ENCODE measurements at regions not wholly inside any gene's neighbourhood (a gene's known extent, or its start where the extent isn't known, plus 50 kb on each side); places are given as distances from the start of the nearest gene placed in this dataset.

- TF ChIP-seq, protein P1, sequence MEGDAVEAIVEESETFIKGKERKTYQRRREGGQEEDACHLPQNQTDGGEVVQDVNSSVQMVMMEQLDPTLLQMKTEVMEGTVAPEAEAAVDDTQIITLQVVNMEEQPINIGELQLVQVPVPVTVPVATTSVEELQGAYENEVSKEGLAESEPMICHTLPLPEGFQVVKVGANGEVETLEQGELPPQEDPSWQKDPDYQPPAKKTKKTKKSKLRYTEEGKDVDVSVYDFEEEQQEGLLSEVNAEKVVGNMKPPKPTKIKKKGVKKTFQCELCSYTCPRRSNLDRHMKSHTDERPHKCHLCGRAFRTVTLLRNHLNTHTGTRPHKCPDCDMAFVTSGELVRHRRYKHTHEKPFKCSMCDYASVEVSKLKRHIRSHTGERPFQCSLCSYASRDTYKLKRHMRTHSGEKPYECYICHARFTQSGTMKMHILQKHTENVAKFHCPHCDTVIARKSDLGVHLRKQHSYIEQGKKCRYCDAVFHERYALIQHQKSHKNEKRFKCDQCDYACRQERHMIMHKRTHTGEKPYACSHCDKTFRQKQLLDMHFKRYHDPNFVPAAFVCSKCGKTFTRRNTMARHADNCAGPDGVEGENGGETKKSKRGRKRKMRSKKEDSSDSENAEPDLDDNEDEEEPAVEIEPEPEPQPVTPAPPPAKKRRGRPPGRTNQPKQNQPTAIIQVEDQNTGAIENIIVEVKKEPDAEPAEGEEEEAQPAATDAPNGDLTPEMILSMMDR (IDR thresholded peaks at IDR 0.05; ENCODE audit: low read depth, low read length, poor library complexity, severe bottlenecking) = no peak
- TF ChIP-seq EZH2phosphoT487 (IDR thresholded peaks at IDR 0.05; ENCODE audit: borderline replicate concordance, low read length) = no peak
Observed at GRCh38 chr3:144409319-144409718, 437.7 kb downstream of the DIPK2A start.

Data from DOHH2 (cell line).